ENCODE measurements at regions not wholly inside any gene's neighbourhood (a gene's known extent, or its start where the extent isn't known, plus 50 kb on each side); places are given as distances from the start of the nearest gene placed in this dataset.

- no peak overlapping the region for H3K4me2 ChIP-seq (ENCODE audit: low read length)
- H3K79me2 ChIP-seq (ENCODE audit: insufficient read depth, low read depth, low read length): no peaks in the 10 kb centered on the region
- H3K4me3 ChIP-seq (ENCODE audit: low read depth, low read length, poor library complexity, severe bottlenecking): no peak overlapping the region
- H3K9me3 ChIP-seq (ENCODE audit: low read length): peaks cover 9% of the 10 kb centered on the region; the same call in 1 of the 2 replicates
- no peaks in the 10 kb centered on the region for H3K9me2 ChIP-seq (ENCODE audit: insufficient read depth, low read length)
- ChIA-PET CTCF (ENCODE audit: unreplicated experiment) (no interaction called here), POLR2A (interaction anchor here (1.7 kb wide), 1 partner anchor 40 kb away, joined by 5 read pairs; no protein-coding TSS in a partner anchor)
- TF ChIP-seq CTCF (conservative IDR thresholded peaks at IDR 0.05; ENCODE audit: low read length) (no peak), EZH2phosphoT487 (IDR thresholded peaks at IDR 0.05; ENCODE audit: borderline replicate concordance, low read depth, low read length) (no peak)
- no peaks in the 10 kb centered on the region for H3K36me3 ChIP-seq (ENCODE audit: insufficient read depth, low read length)
- intact Hi-C loops (cut with micrococcal nuclease; ENCODE audit: unreplicated experiment): no loop called here
- no peaks in the 10 kb centered on the region for H3K4me1 ChIP-seq (ENCODE audit: insufficient read depth, low read length, poor library complexity, severe bottlenecking)
- DNase-seq (ENCODE audit: low spot score): no peak
- H3K27ac ChIP-seq (ENCODE audit: low read depth, low read length, poor library complexity, severe bottlenecking): no peak overlapping the region
- H2AFZ ChIP-seq (ENCODE audit: low read length): no peak overlapping the region
- no TSS peak for BruUV-seq (replicated peaks)
- no peaks in the 10 kb centered on the region for H4K20me1 ChIP-seq (ENCODE audit: insufficient read depth, low read length)
Observed at GRCh38 chr12:23169012-23169695, 544.2 kb downstream of the ETNK1 start.

DNA sequence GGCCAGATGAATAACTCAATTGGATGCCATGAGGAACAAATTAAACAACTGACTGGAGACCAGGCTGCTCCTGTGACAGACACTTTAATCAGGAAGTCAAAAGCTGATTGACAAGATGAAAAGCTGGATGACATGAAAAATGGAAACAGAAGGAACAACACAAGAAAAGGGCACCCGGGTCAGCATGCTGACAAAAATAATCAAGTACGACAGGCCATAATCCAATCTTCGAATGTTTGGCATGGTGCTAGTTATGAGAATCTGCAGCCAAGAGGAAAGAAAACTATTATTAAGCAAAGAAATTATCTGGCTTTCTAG lies 544.7 kb downstream of the ETNK1 start:
- H3K9me2 ChIP-seq (ENCODE audit: insufficient read depth, low read length): no peaks in the 10 kb centered on the region
- ChIA-PET CTCF (ENCODE audit: unreplicated experiment) (no interaction called here), POLR2A (interaction anchor here (1.7 kb wide), 1 partner anchor 41 kb away, joined by 5 read pairs; no protein-coding TSS in a partner anchor)
- no peaks in the 10 kb centered on the region for H3K36me3 ChIP-seq (ENCODE audit: insufficient read depth, low read length)
- H3K4me3 ChIP-seq (ENCODE audit: low read depth, low read length, poor library complexity, severe bottlenecking): no peak overlapping the region
- H3K79me2 ChIP-seq (ENCODE audit: insufficient read depth, low read depth, low read length): no peaks in the 10 kb centered on the region
- TF ChIP-seq CTCF (conservative IDR thresholded peaks at IDR 0.05; ENCODE audit: low read length) (no peak), EZH2phosphoT487 (IDR thresholded peaks at IDR 0.05; ENCODE audit: borderline replicate concordance, low read depth, low read length) (no peak)
- intact Hi-C loops (cut with micrococcal nuclease; ENCODE audit: unreplicated experiment): no loop called here
- H3K4me1 ChIP-seq (ENCODE audit: insufficient read depth, low read length, poor library complexity, severe bottlenecking): no peaks in the 10 kb centered on the region
- DNase-seq (ENCODE audit: low spot score): no peak
- H2AFZ ChIP-seq (ENCODE audit: low read length): no peak overlapping the region
- BruUV-seq (replicated peaks): no TSS peak
- peaks cover 8% of the 10 kb centered on the region; the same call in 1 of the 2 replicates for H3K9me3 ChIP-seq (ENCODE audit: low read length)
- H3K4me2 ChIP-seq (ENCODE audit: low read length): no peak overlapping the region
- H3K27ac ChIP-seq (ENCODE audit: low read depth, low read length, poor library complexity, severe bottlenecking): no peak overlapping the region
- H4K20me1 ChIP-seq (ENCODE audit: insufficient read depth, low read length): no peaks in the 10 kb centered on the region

DNA sequence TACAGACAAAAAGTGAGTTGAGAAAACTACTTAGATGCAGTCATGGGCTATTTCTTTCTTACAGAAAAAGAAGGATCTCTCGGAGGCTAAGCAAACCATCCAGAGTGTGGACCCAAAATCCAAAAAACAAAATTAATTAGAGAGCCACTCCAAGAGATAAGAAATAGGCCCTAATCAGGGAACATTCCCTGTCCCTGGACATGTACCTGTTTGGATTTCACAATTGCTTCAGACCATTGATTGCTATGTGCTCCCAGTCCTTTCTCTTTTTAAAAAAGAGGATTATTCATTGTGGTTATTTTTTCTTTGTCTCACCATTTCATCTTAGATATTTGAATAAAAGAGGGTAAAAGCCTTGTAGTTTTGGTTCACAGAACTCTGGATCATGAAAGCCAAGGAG lies 549.9 kb downstream of the ETNK1 start:
- H3K9me2 ChIP-seq (ENCODE audit: insufficient read depth, low read length): no peaks in the 10 kb centered on the region
- no peaks in the 10 kb centered on the region for H3K4me1 ChIP-seq (ENCODE audit: insufficient read depth, low read length, poor library complexity, severe bottlenecking)
- H3K4me2 ChIP-seq (ENCODE audit: low read length): no peak overlapping the region
- H3K79me2 ChIP-seq (ENCODE audit: insufficient read depth, low read depth, low read length): no peaks in the 10 kb centered on the region
- TF ChIP-seq CTCF (conservative IDR thresholded peaks at IDR 0.05; ENCODE audit: low read length) (no peak), EZH2phosphoT487 (IDR thresholded peaks at IDR 0.05; ENCODE audit: borderline replicate concordance, low read depth, low read length) (no peak)
- H2AFZ ChIP-seq (ENCODE audit: low read length): no peak overlapping the region
- CTCF ChIA-PET (ENCODE audit: unreplicated experiment): no interaction called here
- no TSS peak for BruUV-seq (replicated peaks)
- H3K9me3 ChIP-seq (ENCODE audit: low read length): no peaks in the 10 kb centered on the region
- no peaks in the 10 kb centered on the region for H4K20me1 ChIP-seq (ENCODE audit: insufficient read depth, low read length)
- POLR2A ChIA-PET: no interaction called here
- intact Hi-C loops (cut with micrococcal nuclease; ENCODE audit: unreplicated experiment): no loop called here
- H3K27ac ChIP-seq (ENCODE audit: low read depth, low read length, poor library complexity, severe bottlenecking): no peak overlapping the region
- H3K4me3 ChIP-seq (ENCODE audit: low read depth, low read length, poor library complexity, severe bottlenecking): no peak overlapping the region
- no peaks in the 10 kb centered on the region for H3K36me3 ChIP-seq (ENCODE audit: insufficient read depth, low read length)
- no peak for DNase-seq (ENCODE audit: low spot score)
